GM12872 (cell line): ENCODE measurements at regions not wholly inside any gene's neighbourhood (a gene's known extent, or its start where the extent isn't known, plus 50 kb on each side); places are given as distances from the start of the nearest gene placed in this dataset.

Experiments
- TF ChIP-seq, protein P1 (sequence below): IDR thresholded peaks from 3 replicates; pipeline ENCODE4 v1.5.1; 2011; ENCODE audit warnings: low read depth, mild to moderate bottlenecking, low read length, moderate library complexity; ENCODE audit not compliant: insufficient read depth

DNA sequence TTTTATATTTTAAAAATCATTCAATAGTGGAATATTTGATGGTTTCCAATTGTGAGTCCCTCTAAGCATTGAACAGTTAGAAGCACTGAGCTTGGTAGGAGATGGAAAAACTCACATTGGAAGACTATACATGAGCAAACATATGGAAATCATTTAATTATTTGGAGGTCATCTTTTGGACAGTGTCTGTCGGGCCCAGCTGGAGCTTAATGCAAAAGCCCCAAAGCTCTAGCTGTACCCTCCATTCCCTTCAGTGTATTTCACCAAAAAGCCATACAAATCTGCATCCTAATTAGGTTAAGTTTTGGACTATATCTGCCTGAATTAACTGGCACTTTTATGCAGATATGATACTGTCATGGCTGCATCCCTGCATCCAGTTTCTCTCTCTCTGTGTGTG lies 365.7 kb downstream of the FLRT2 start:
- TF ChIP-seq, protein P1, sequence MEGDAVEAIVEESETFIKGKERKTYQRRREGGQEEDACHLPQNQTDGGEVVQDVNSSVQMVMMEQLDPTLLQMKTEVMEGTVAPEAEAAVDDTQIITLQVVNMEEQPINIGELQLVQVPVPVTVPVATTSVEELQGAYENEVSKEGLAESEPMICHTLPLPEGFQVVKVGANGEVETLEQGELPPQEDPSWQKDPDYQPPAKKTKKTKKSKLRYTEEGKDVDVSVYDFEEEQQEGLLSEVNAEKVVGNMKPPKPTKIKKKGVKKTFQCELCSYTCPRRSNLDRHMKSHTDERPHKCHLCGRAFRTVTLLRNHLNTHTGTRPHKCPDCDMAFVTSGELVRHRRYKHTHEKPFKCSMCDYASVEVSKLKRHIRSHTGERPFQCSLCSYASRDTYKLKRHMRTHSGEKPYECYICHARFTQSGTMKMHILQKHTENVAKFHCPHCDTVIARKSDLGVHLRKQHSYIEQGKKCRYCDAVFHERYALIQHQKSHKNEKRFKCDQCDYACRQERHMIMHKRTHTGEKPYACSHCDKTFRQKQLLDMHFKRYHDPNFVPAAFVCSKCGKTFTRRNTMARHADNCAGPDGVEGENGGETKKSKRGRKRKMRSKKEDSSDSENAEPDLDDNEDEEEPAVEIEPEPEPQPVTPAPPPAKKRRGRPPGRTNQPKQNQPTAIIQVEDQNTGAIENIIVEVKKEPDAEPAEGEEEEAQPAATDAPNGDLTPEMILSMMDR = no peak

DNA sequence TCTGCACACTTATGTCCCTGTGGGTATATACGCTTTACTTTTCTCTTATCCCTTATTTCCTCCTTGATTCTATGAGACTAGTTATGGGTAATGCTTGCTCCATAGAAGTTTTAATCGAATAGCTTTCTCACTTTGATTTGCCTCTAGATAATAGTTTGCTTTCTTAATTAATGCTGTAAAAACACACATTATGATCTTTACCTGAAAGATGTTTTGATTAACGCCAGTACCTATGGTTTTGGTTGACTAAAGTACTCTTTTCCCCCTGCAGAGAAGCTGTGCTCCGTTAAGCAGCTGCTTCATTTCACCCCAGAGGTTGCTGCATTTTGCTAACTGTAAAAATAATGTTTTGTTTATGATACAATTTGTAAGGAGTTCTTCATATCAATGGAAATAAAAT lies 362.3 kb downstream of the FLRT2 start:
- TF ChIP-seq, protein P1 = no peak

GRCh38 chr14:85883966-85884365 lies 354.0 kb downstream of the FLRT2 start:
- TF ChIP-seq, protein P1 = no peak

- TF ChIP-seq, protein P1 = no peak
Observed at GRCh38 chr14:85883101-85883500, 353.2 kb downstream of the FLRT2 start.

DNA sequence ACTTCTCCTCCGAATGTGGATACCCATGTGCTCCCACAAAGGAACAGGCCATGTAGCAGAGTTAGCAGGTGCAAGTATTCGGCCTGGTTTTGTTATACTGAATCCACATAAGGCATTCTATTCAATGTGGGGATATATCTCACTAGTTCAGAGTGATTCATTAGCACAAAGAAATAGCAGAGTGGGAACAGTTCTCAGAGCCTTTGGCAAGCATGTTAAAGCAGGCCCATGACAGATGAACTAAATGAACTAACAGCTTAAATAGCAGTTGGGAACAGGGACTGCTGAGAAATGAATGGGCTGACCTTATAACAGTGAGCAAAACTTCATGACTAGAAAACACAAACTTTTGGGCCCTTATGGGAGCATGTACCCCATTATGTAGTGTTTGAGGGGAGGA lies 352.0 kb downstream of the FLRT2 start:
- TF ChIP-seq, protein P1 = no peak

- TF ChIP-seq, protein P1 = no peak
Observed at GRCh38 chr14:85878874-85879273, 348.9 kb downstream of the FLRT2 start.

GRCh38 chr14:85873006-85873405 lies 343.1 kb downstream of the FLRT2 start:
- TF ChIP-seq, protein P1 = no peak

DNA sequence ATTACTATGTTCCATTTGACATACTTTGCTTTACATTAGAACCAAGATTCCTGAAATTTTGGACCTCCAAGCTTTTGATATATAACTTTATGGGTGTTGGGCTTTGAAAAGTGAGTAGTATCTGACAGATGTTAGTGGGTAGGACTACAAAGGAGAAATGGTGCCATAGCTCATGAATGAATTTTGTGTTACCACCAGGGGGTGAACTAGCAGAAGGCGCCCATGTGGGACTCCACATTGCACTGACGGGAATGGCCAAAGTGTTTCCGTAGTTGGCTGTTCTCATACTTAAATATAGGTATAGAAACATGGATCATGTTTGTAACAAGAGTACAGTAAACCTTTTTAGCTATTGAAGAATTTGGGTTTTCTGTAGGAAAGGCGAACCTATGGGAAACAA lies 337.5 kb downstream of the FLRT2 start:
- TF ChIP-seq, protein P1 = no peak
